ENCODE measurements at regions not wholly inside any gene's neighbourhood (a gene's known extent, or its start where the extent isn't known, plus 50 kb on each side); places are given as distances from the start of the nearest gene placed in this dataset.

DNA sequence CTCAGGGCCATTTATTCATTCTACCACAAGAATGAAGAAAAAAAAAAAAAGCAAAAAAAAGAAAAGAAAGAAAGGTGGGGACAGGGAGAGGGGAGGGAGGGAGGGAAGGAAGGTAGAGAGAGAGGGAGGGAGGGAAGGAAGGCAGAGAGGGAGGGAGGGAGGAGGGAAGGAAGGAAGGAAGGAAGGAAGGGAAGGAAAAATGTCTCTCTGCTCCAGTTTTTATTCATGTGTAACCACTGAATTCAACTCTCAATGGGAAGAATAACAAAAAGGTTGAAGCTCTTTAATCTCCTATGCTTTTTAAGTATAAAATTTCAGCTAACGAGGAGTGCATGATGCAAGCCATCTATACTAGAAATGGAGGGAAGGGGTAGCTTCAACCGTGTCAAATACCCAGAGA lies 287.3 kb downstream of the MREG start:
- no peaks in the 10 kb centered on the region for H3K27me3 ChIP-seq (ENCODE audit: control insufficient read depth in 2 of 2, insufficient read depth in 2 of 2, low read length in 2 of 2)
- H3K27ac ChIP-seq (ENCODE audit: extremely low read depth, low read depth, low read length) = no peak overlapping the region
- no peak for FAIRE-seq
- H4K20me1 ChIP-seq (replicated peaks; ENCODE audit: control insufficient read depth, insufficient read depth, low read length) = no peaks in the 10 kb centered on the region
- 45% methylated on average over 2 of the region's 2 CpGs for WGBS (ENCODE audit: insufficient coverage, low coverage, missing lambda C conversion rate)
- H3K36me3 ChIP-seq (ENCODE audit: control insufficient read depth, insufficient read depth, low read length) = no peaks in the 10 kb centered on the region
- H2AFZ ChIP-seq (ENCODE audit: low read depth, low read length) = no peak overlapping the region
- no peak overlapping the region for H3K4me3 ChIP-seq
- ATAC-seq = no peak
- ChIA-PET CTCF (ENCODE audit: low intra/inter-chr PET ratio) (no interaction called here), POLR2A (no interaction called here)
- in situ Hi-C loops (cut with MboI) (no loop called here), intact Hi-C loops (cut with micrococcal nuclease) (no loop called here)
- no peaks in the 10 kb centered on the region for H3K79me2 ChIP-seq (ENCODE audit: control insufficient read depth, insufficient read depth, low read length)
- H3K9ac ChIP-seq (ENCODE audit: insufficient read depth in 1 of 2, low read depth in 2 of 2, low read length in 2 of 2) = no peak overlapping the region
- H3K9me3 ChIP-seq (replicated peaks; ENCODE audit: control insufficient read depth, insufficient read depth, low read depth, low read length) = no peaks in the 10 kb centered on the region
- H3K4me1 ChIP-seq (replicated peaks in 1 of 2; ENCODE audit: control insufficient read depth in 2 of 2, insufficient read depth in 2 of 2, low read length in 2 of 2) = peaks cover 0 to 6% of the 10 kb centered on the region in 2 experiments; a peak in 2 of 5 replicates
- DNase-seq (ENCODE audit: extremely low read depth in 1 of 4, low spot score in 3 of 4) = no peak
- no TSS peak for BruUV-seq (replicated peaks)
- no peak overlapping the region for H3K4me2 ChIP-seq (ENCODE audit: insufficient read depth, low read length)
- H3K9me1 ChIP-seq (ENCODE audit: control insufficient read depth, insufficient read depth, low read length) = no peaks in the 10 kb centered on the region
- TF ChIP-seq CREB1 (IDR thresholded peaks at IDR 0.05) = no peak
- TF ChIP-seq CREB1 (CRISPR knock-in tag; IDR thresholded peaks at IDR 0.05) = no peak
- TF ChIP-seq, protein P1, sequence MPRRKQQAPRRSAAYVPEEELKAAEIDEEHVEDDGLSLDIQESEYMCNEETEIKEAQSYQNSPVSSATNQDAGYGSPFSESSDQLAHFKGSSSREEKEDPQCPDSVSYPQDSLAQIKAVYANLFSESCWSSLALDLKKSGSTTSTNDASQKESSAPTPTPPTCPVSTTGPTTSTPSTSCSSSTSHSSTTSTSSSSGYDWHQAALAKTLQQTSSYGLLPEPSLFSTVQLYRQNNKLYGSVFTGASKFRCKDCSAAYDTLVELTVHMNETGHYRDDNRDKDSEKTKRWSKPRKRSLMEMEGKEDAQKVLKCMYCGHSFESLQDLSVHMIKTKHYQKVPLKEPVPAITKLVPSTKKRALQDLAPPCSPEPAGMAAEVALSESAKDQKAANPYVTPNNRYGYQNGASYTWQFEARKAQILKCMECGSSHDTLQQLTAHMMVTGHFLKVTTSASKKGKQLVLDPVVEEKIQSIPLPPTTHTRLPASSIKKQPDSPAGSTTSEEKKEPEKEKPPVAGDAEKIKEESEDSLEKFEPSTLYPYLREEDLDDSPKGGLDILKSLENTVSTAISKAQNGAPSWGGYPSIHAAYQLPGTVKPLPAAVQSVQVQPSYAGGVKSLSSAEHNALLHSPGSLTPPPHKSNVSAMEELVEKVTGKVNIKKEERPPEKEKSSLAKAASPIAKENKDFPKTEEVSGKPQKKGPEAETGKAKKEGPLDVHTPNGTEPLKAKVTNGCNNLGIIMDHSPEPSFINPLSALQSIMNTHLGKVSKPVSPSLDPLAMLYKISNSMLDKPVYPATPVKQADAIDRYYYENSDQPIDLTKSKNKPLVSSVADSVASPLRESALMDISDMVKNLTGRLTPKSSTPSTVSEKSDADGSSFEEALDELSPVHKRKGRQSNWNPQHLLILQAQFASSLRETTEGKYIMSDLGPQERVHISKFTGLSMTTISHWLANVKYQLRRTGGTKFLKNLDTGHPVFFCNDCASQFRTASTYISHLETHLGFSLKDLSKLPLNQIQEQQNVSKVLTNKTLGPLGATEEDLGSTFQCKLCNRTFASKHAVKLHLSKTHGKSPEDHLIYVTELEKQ (CRISPR knock-in tag; IDR thresholded peaks at IDR 0.05) = no peak
- TF ChIP-seq, protein P2, sequence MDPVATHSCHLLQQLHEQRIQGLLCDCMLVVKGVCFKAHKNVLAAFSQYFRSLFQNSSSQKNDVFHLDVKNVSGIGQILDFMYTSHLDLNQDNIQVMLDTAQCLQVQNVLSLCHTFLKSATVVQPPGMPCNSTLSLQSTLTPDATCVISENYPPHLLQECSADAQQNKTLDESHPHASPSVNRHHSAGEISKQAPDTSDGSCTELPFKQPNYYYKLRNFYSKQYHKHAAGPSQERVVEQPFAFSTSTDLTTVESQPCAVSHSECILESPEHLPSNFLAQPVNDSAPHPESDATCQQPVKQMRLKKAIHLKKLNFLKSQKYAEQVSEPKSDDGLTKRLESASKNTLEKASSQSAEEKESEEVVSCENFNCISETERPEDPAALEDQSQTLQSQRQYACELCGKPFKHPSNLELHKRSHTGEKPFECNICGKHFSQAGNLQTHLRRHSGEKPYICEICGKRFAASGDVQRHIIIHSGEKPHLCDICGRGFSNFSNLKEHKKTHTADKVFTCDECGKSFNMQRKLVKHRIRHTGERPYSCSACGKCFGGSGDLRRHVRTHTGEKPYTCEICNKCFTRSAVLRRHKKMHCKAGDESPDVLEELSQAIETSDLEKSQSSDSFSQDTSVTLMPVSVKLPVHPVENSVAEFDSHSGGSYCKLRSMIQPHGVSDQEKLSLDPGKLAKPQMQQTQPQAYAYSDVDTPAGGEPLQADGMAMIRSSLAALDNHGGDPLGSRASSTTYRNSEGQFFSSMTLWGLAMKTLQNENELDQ (CRISPR knock-in tag; IDR thresholded peaks at IDR 0.05; ENCODE audit: borderline replicate concordance) = no peak
- no peak for TF ChIP-seq HCFC1 (IDR thresholded peaks at IDR 0.05; ENCODE audit: low read depth, low read length)
- TF ChIP-seq PHF20 (IDR thresholded peaks at IDR 0.05; ENCODE audit: partially characterized antibody) = no peak
- TF ChIP-seq POLR3A (IDR thresholded peaks at IDR 0.05; ENCODE audit: borderline replicate concordance, extremely low read depth, insufficient read depth, insufficient read length) = no peak
- TF ChIP-seq, protein P3, sequence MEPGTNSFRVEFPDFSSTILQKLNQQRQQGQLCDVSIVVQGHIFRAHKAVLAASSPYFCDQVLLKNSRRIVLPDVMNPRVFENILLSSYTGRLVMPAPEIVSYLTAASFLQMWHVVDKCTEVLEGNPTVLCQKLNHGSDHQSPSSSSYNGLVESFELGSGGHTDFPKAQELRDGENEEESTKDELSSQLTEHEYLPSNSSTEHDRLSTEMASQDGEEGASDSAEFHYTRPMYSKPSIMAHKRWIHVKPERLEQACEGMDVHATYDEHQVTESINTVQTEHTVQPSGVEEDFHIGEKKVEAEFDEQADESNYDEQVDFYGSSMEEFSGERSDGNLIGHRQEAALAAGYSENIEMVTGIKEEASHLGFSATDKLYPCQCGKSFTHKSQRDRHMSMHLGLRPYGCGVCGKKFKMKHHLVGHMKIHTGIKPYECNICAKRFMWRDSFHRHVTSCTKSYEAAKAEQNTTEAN (CRISPR knock-in tag; IDR thresholded peaks at IDR 0.05) = no peak
- no peak for TF ChIP-seq SMAD4 (CRISPR knock-in tag; conservative IDR thresholded peaks at IDR 0.05)
- no peak for TF ChIP-seq ZNF24 (IDR thresholded peaks at IDR 0.05)
- TF ChIP-seq, protein P4, sequence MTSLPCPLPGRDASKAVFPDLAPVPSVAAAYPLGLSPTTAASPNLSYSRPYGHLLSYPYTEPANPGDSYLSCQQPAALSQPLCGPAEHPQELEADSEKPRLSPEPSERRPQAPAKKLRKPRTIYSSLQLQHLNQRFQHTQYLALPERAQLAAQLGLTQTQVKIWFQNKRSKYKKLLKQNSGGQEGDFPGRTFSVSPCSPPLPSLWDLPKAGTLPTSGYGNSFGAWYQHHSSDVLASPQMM (CRISPR knock-in tag; IDR thresholded peaks at IDR 0.05) = no peak
- no peak for TF ChIP-seq ZNF696 (CRISPR knock-in tag; conservative IDR thresholded peaks at IDR 0.05)
- TF ChIP-seq, protein P5, sequence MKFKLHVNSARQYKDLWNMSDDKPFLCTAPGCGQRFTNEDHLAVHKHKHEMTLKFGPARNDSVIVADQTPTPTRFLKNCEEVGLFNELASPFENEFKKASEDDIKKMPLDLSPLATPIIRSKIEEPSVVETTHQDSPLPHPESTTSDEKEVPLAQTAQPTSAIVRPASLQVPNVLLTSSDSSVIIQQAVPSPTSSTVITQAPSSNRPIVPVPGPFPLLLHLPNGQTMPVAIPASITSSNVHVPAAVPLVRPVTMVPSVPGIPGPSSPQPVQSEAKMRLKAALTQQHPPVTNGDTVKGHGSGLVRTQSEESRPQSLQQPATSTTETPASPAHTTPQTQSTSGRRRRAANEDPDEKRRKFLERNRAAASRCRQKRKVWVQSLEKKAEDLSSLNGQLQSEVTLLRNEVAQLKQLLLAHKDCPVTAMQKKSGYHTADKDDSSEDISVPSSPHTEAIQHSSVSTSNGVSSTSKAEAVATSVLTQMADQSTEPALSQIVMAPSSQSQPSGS (CRISPR knock-in tag; IDR thresholded peaks at IDR 0.05) = no peak
